SU-DHL-6 (cell line): ENCODE measurements at regions not wholly inside any gene's neighbourhood (a gene's known extent, or its start where the extent isn't known, plus 50 kb on each side); places are given as distances from the start of the nearest gene placed in this dataset.

ENCODE experiments used
- EZH2phosphoT487 ChIP-seq: fragments of 200-600 bp; sonication (generic), shearing (Covaris generic); conservative IDR thresholded peaks from 2 replicates; pipeline ENCODE4 v1.6.1; 2018; ENCODE audit warnings: mild to moderate bottlenecking, antibody characterized with exemption, low read length, moderate library complexity, mixed read lengths
- TF ChIP-seq, protein P1 (sequence below): fragments of 200-600 bp; sonication (generic); IDR thresholded peaks from one replicate; pipeline ENCODE4 v1.5.1; 2017; ENCODE audit warnings: antibody characterized with exemption, mild to moderate bottlenecking, low read length, moderate library complexity; ENCODE audit not compliant: insufficient read depth, poor library complexity, severe bottlenecking

DNA sequence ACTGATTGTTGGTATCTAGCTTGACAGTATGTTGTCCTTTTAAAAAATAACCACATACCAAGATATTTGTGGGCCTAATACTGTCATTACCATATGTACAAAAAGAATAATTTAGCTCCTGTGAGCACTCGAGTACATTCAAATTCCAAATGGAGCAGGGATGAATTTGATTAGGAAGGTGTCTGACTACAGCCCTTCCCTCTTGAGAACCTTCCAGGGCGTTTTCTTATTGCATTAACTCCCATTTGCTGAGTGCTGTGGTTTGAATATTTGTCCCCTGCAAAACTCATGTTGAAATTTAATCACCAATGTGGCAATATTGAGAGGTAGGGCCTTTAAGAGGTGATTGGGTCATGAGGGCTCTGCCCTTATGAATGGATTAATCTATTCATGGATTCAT is 76.9 kb upstream of the RALY start:
- TF ChIP-seq, protein P1, sequence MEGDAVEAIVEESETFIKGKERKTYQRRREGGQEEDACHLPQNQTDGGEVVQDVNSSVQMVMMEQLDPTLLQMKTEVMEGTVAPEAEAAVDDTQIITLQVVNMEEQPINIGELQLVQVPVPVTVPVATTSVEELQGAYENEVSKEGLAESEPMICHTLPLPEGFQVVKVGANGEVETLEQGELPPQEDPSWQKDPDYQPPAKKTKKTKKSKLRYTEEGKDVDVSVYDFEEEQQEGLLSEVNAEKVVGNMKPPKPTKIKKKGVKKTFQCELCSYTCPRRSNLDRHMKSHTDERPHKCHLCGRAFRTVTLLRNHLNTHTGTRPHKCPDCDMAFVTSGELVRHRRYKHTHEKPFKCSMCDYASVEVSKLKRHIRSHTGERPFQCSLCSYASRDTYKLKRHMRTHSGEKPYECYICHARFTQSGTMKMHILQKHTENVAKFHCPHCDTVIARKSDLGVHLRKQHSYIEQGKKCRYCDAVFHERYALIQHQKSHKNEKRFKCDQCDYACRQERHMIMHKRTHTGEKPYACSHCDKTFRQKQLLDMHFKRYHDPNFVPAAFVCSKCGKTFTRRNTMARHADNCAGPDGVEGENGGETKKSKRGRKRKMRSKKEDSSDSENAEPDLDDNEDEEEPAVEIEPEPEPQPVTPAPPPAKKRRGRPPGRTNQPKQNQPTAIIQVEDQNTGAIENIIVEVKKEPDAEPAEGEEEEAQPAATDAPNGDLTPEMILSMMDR = no peak
- no peak for TF ChIP-seq EZH2phosphoT487
